IMR-90 (cell line): ENCODE measurements at regions not wholly inside any gene's neighbourhood (a gene's known extent, or its start where the extent isn't known, plus 50 kb on each side); places are given as distances from the start of the nearest gene placed in this dataset.
"Not testable (repeated sequence)": the region's sequence is repeated elsewhere in the genome, so short reads cannot be mapped to it uniquely, and the experiment has no call there.

Source experiments
- ATAC-seq: fragments of 200-7000 bp; cut with Tn5 transposase; 2 replicates; pipeline ENCODE4 v1.9.1; 2020; ENCODE audit warnings: low read depth, mild to moderate bottlenecking, moderate library complexity
- BruUV-seq: library from RNA; stranded (reverse); fragments of 400-500 nt; replicated peaks from 2 replicates; lab custom pipeline; 2021; lab: Mats Ljungman, UMichigan
- CTCF ChIA-PET: fragments of 300-600 bp; formaldehyde crosslinking; extraction: SDS; loops from one replicate; lab custom pipeline; 2021; ENCODE audit warnings: antibody characterized with exemption; lab: Yijun Ruan, JAX
- POLR2A ChIA-PET: fragments of 300-600 bp; sonication (Branson Sonifier 250); formaldehyde crosslinking; loops from one replicate; lab custom pipeline; 2022; ENCODE audit warnings: antibody characterized with exemption; ENCODE audit not compliant: unreplicated experiment; lab: Charles Lee
- DNase-seq: peaks from one replicate; pipeline ENCODE4 v3.0.0; 2013
- H2AFZ ChIP-seq: replicated peaks from 2 replicates; pipeline ENCODE3; 2013; ENCODE audit warnings: low read length, mild to moderate bottlenecking; ENCODE audit not compliant: poor library complexity
- H2AK5ac ChIP-seq: 2 replicates; pipeline ENCODE4 v1.6.1; 2013; ENCODE audit warnings: low read depth, low read length, inconsistent platforms
- H2AK9ac ChIP-seq: replicated peaks from 2 replicates; pipeline ENCODE3; 2013; ENCODE audit warnings: mild to moderate bottlenecking, low read depth, low read length, moderate library complexity; ENCODE audit not compliant: poor library complexity
- H2BK120ac ChIP-seq: 2 replicates; pipeline ENCODE4 v1.6.1; 2013; ENCODE audit warnings: low read depth, low read length, inconsistent platforms
- H2BK15ac ChIP-seq: 3 replicates; pipeline ENCODE4 v1.6.1; 2013; ENCODE audit warnings: low read depth, low read length, inconsistent platforms
- H2BK20ac ChIP-seq: 2 replicates; pipeline ENCODE4 v1.6.1; 2013; ENCODE audit warnings: low read depth, mild to moderate bottlenecking, inconsistent platforms, low read length, moderate library complexity
- H2BK5ac ChIP-seq: 2 replicates; pipeline ENCODE4 v1.6.1; 2013; ENCODE audit warnings: mild to moderate bottlenecking, low read depth, low read length, inconsistent platforms; ENCODE audit not compliant: poor library complexity, severe bottlenecking
- H3K14ac ChIP-seq: replicated peaks from 2 replicates; pipeline ENCODE4 v1.6.1; 2013; ENCODE audit warnings: low read depth, low read length, inconsistent platforms
- H3K18ac ChIP-seq: 2 replicates; pipeline ENCODE4 v1.6.1; 2013; ENCODE audit warnings: low read depth, low read length, control low read depth
- H3K23ac ChIP-seq: 2 replicates; pipeline ENCODE4 v1.6.1; 2013; ENCODE audit warnings: low read depth, low read length, inconsistent platforms
- H3K27ac ChIP-seq: 2 replicates; pipeline ENCODE4 v1.5.1; 2013; ENCODE audit warnings: mild to moderate bottlenecking, control low read depth, low read length; ENCODE audit not compliant: insufficient read depth
- H3K27me3 ChIP-seq: 2 replicates; pipeline ENCODE4 v1.6.1; 2013; ENCODE audit warnings: low read length; ENCODE audit not compliant: control insufficient read depth, insufficient read depth
- H3K36me3 ChIP-seq: 2 replicates; pipeline ENCODE4 v1.6.1; 2013; ENCODE audit warnings: low read length, mixed read lengths; ENCODE audit not compliant: control insufficient read depth, insufficient read depth
- H3K4ac ChIP-seq: 2 replicates; pipeline ENCODE4 v1.6.1; 2013; ENCODE audit warnings: low read depth, low read length, inconsistent platforms
- H3K4me1 ChIP-seq: 2 replicates; pipeline ENCODE4 v1.6.1; 2013; ENCODE audit warnings: low read length, mixed read lengths; ENCODE audit not compliant: control insufficient read depth, insufficient read depth
- H3K4me2 ChIP-seq: 2 replicates; pipeline ENCODE4 v1.6.1; 2013; ENCODE audit warnings: low read depth, mild to moderate bottlenecking, control low read depth, low read length, moderate library complexity
- H3K4me3 ChIP-seq: 2 replicates; pipeline ENCODE4 v1.5.1; 2013; ENCODE audit warnings: low read depth, mild to moderate bottlenecking, control low read depth, low read length, moderate library complexity; ENCODE audit not compliant: insufficient read depth
- H3K56ac ChIP-seq: 2 replicates; pipeline ENCODE4 v1.6.1; 2013; ENCODE audit warnings: low read length, inconsistent platforms; ENCODE audit not compliant: insufficient read depth; ENCODE audit errors: extremely low read depth
- H3K79me1 ChIP-seq, 2 experiments: 2 replicates each; pipeline ENCODE4 v1.6.1; 2013; ENCODE audit warnings: low read length in 2 of 2, inconsistent platforms in 1 of 2, low read depth in 1 of 2
- H3K9ac ChIP-seq: 2 replicates; pipeline ENCODE4 v1.6.1; 2013; ENCODE audit warnings: low read depth, low read length, control low read depth
- H3K9me1 ChIP-seq: 2 replicates; pipeline ENCODE4 v1.6.1; 2013; ENCODE audit warnings: low read length, inconsistent platforms; ENCODE audit not compliant: insufficient read depth
- H3K9me3 ChIP-seq: 2 replicates; pipeline ENCODE4 v1.6.1; 2013; ENCODE audit warnings: low read length; ENCODE audit not compliant: control insufficient read depth, insufficient read depth
- H4K20me1 ChIP-seq: 2 replicates; pipeline ENCODE4 v1.6.1; 2013; ENCODE audit warnings: low read length, inconsistent platforms; ENCODE audit not compliant: insufficient read depth
- H4K5ac ChIP-seq: 2 replicates; pipeline ENCODE4 v1.6.1; 2013; ENCODE audit warnings: mild to moderate bottlenecking, low read depth, low read length, control low read depth
- H4K8ac ChIP-seq, 2 experiments: 2 replicates each; pipeline ENCODE4 v1.6.1; 2013; ENCODE audit warnings: low read depth in 2 of 2, low read length in 2 of 2, control low read depth in 1 of 2, inconsistent platforms in 1 of 2
- H4K91ac ChIP-seq: 2 replicates; pipeline ENCODE4 v1.6.1; 2013; ENCODE audit warnings: low read depth, low read length, inconsistent platforms; ENCODE audit not compliant: insufficient read depth
- BHLHE40 ChIP-seq: fragments of 150-350 bp; IDR thresholded peaks from 2 replicates; pipeline ENCODE4 v1.6.1; 2016; ENCODE audit warnings: mild to moderate bottlenecking, low read depth, low read length
- WGBS, 2 experiments: methylation state at CpG; one replicate each; pipeline versions ENCODE4 v1.1.5 to v1.1.7; 2013; ENCODE audit warnings: missing lambda C conversion rate in 2 of 2; ENCODE audit not compliant: insufficient read length in 1 of 2; ENCODE audit errors: extremely low coverage in 2 of 2; 5-methylcytosine and 5-hydroxymethylcytosine counted together
- dilution Hi-C: fragments of 300-500 bp; cut with HindIII; formaldehyde crosslinking; loops from one replicate; pipeline ENCODE4 v1.14.3; 2018; ENCODE audit warnings: low sequenced_read_pairs; ENCODE audit not compliant: unreplicated experiment
- in situ Hi-C: fragments of 300-500 bp; cut with MboI; formaldehyde crosslinking; loops from 3 replicates; pipeline ENCODE4 v1.14.3; 2019; ENCODE audit warnings: low sequenced_read_pairs, inconsistent platforms, mixed read lengths
- intact Hi-C: fragments of 100-400 bp; cut with micrococcal nuclease; formaldehyde crosslinking; loops from 2 replicates; pipeline ENCODE4 v1.10.0; 2022

DNA sequence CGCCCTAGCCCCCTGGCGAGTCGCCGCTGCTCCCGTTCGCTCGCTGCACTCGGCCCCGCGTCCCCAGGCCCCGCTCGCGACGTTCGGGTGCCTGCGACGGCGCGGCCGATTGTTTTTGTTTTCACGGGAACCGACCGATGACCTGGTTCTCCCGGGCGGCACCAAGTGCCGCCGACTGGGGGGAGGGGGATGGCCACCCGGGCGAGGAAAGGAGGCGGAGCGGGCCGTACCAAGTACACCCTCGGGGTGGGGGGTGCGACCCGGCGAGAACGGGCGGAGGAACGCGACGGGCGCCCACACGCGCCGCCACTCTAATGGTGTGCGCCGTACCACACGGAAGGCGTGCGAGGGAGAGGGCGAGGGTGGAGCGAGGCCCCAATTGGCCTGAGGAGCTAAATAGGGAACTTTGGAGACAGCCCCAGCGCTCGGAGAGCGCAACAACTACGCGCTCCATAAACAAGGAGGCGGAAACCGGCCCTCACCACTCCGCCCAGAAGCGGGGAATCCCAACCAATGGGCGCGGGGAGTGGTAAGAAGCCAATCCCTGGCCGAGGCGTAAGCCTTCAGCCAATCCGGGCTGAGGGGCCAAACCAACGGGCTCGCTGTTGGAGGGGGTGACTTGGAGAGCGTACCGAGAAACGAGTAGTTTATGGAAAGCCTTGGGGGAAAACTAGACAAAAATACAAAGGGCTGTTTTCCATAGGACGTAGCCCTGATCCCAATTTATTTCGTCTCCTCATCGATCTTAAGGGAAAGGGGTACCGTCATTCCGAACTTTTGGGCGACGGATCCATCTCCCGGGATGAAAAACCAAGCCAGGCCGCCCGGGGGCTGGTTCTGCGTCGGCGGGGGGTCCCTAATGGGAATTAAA, 54.8 kb upstream of the PLGLB1 start:
- H2AK9ac ChIP-seq, BruUV-seq, H3K9me3 ChIP-seq, H3K36me3 ChIP-seq, dilution Hi-C loops, H4K20me1 ChIP-seq, H4K91ac ChIP-seq, H3K79me1 ChIP-seq, POLR2A ChIA-PET, H3K27me3 ChIP-seq, H3K4me1 ChIP-seq, H2BK15ac ChIP-seq, CTCF ChIA-PET, in situ Hi-C loops, intact Hi-C loops, H2AK5ac ChIP-seq, H3K9me1 ChIP-seq: not testable (repeated sequence)
- peak overlapping the region; percentile 76 for H3K56ac ChIP-seq
- WGBS, 2 experiments, result 0% methylated on average over 2 of the region's 84 CpGs; no CpG with 5 or more reads in 1 of the 2 experiments
- peak overlapping the region; percentile 92 for H2BK120ac ChIP-seq
- TF ChIP-seq BHLHE40, result peak; percentile 71; the same call in 1 of the 2 replicates
- H2BK5ac ChIP-seq, result peak overlapping the region; percentile 88
- H2AFZ ChIP-seq, result peak overlapping the region; percentile 88
- H3K18ac ChIP-seq, result peak overlapping the region; percentile 99
- H3K9ac ChIP-seq, result peak overlapping the region; percentile 87
- peak; percentile 85 for DNase-seq
- H3K14ac ChIP-seq, result peak overlapping the region; percentile 99
- peak overlapping the region; percentile 99 for H4K5ac ChIP-seq
- H3K4ac ChIP-seq, result peak overlapping the region; percentile 98
- H3K27ac ChIP-seq, result peak overlapping the region; percentile 95
- peak; percentile 95 for ATAC-seq
- peak overlapping the region; percentile 80; the same call in 1 of the 2 replicates for H2BK20ac ChIP-seq
- H3K4me2 ChIP-seq, result peak overlapping the region; percentile 94; the same call in 1 of the 2 replicates
- H4K8ac ChIP-seq, result peak overlapping the region; percentile 92 to 100
- peak overlapping the region; percentile 99 for H3K4me3 ChIP-seq
- peak overlapping the region; percentile 95 for H3K23ac ChIP-seq

DNA sequence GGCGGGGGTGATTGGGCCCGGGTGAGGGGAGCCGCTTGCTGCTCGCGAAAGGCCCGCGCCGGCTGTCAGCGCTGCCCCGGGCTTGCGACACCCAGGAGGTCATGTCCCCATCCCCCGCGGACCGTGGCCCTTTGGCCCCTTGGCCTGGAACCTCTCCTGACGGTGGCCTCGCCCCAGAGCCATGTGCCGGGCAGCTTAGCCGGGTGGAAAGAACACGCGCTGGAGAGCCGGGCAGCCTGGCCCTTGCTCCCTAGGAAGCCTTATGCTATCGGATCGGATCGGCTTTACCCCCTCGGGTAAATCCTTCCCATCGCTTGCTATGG, 55.4 kb upstream of the PLGLB1 start:
- Histone ChIP-seq H3K4me3 (peak overlapping the region; percentile 96), H4K8ac (peak overlapping the region; percentile 92 to 100; a peak in 2 of 4 replicates), H3K27ac (peak overlapping the region; percentile 95), H2AFZ (peak overlapping the region; percentile 88)
- H2AK5ac ChIP-seq, H3K4me1 ChIP-seq, H3K27me3 ChIP-seq, in situ Hi-C loops, H3K9ac ChIP-seq, H3K36me3 ChIP-seq, CTCF ChIA-PET, H2BK5ac ChIP-seq, DNase-seq, H4K20me1 ChIP-seq, H3K9me1 ChIP-seq, POLR2A ChIA-PET, H2AK9ac ChIP-seq, intact Hi-C loops, H2BK20ac ChIP-seq, H3K4me2 ChIP-seq, ATAC-seq, H3K9me3 ChIP-seq, H2BK15ac ChIP-seq, BruUV-seq, H3K79me1 ChIP-seq, H4K5ac ChIP-seq, H3K56ac ChIP-seq, dilution Hi-C loops, H4K91ac ChIP-seq, H3K18ac ChIP-seq, H2BK120ac ChIP-seq, H3K23ac ChIP-seq, H3K4ac ChIP-seq, H3K14ac ChIP-seq: not testable (repeated sequence)
- WGBS, 2 experiments, result no CpG with 5 or more reads among the region's 26 CpGs
